ENCODE measurements at regions not wholly inside any gene's neighbourhood (a gene's known extent, or its start where the extent isn't known, plus 50 kb on each side); places are given as distances from the start of the nearest gene placed in this dataset.

DNA sequence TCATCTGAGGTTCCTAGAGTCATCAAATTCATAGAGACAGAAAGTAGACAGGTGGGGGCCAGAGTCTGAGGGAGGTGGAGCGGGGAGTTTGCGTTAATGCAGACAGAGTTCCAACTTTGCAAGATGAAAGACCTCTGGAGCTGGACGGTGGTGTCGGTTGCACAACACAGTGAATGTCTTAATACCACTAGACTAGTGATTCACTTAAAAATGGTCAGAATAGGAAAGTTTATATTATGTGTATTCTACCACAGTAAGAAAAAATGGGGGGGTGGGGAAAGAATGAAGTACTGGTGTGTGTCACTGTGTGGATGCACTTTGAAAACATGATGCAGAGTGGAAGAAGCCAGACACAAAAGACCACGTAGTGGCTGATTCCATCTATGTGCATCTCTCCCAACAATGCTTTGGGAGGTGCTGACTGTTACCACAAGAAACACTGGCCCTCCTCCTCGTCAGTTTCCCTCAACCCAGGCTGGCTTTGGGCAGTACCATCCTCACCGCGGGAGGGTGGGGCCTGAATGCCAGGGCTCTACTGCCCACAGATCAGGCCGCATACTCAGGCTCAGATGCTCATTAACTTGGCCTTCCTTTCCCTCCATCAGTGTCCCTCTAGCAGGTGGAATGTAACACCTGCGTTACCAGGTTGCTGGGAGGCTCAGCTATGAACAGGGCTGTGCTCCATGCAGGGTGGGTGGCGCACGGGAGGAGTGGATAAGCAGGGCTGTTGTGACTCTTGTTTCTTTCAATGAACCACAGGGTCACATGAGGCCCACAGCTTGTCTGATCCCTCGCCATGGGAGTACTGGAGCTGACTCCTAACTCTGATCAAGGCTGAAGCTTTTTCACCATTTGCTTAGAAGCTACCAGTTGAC lies 297.0 kb downstream of the CTTN start:
- no peaks in the 10 kb centered on the region for H3K27me3 ChIP-seq (ENCODE audit: insufficient read depth, low read length, poor library complexity)
- TF ChIP-seq, protein P1, sequence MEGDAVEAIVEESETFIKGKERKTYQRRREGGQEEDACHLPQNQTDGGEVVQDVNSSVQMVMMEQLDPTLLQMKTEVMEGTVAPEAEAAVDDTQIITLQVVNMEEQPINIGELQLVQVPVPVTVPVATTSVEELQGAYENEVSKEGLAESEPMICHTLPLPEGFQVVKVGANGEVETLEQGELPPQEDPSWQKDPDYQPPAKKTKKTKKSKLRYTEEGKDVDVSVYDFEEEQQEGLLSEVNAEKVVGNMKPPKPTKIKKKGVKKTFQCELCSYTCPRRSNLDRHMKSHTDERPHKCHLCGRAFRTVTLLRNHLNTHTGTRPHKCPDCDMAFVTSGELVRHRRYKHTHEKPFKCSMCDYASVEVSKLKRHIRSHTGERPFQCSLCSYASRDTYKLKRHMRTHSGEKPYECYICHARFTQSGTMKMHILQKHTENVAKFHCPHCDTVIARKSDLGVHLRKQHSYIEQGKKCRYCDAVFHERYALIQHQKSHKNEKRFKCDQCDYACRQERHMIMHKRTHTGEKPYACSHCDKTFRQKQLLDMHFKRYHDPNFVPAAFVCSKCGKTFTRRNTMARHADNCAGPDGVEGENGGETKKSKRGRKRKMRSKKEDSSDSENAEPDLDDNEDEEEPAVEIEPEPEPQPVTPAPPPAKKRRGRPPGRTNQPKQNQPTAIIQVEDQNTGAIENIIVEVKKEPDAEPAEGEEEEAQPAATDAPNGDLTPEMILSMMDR (IDR thresholded peaks at IDR 0.05; ENCODE audit: borderline replicate concordance, extremely low read depth, low read length, poor library complexity, severe bottlenecking): no peak
- no peak for TF ChIP-seq EZH2 (IDR thresholded peaks at IDR 0.05; ENCODE audit: borderline replicate concordance, low read depth, low read length, severe bottlenecking)
- no peak overlapping the region for H3K9ac ChIP-seq (ENCODE audit: low read depth, low read length)
- H3K27ac ChIP-seq (ENCODE audit: low read length): no peak overlapping the region
- DNase-seq: no peak
- H3K4me3 ChIP-seq (ENCODE audit: low read depth in 1 of 2, low read length in 2 of 2): no peak overlapping the region
- no peaks in the 10 kb centered on the region for H3K4me1 ChIP-seq (ENCODE audit: insufficient read depth, low read length)
- H3K79me2 ChIP-seq (ENCODE audit: insufficient read depth, low read length): no peaks in the 10 kb centered on the region
- no peak overlapping the region for H2AFZ ChIP-seq (ENCODE audit: low read depth, low read length)
- ATAC-seq (ENCODE audit: insufficient read depth, low read depth): no peak
- no peaks in the 10 kb centered on the region for H3K9me3 ChIP-seq (ENCODE audit: insufficient read depth, low read length, severe bottlenecking)
- H3K36me3 ChIP-seq (ENCODE audit: insufficient read depth, low read length): no peaks in the 10 kb centered on the region
- H3K4me2 ChIP-seq (ENCODE audit: insufficient read depth, low read length): no peak overlapping the region
- 0 out of 2 replicates have a peak, but pooled peaks cover 3% of the 10 kb centered on the region for H4K20me1 ChIP-seq (ENCODE audit: insufficient read depth, low read length)

DNA sequence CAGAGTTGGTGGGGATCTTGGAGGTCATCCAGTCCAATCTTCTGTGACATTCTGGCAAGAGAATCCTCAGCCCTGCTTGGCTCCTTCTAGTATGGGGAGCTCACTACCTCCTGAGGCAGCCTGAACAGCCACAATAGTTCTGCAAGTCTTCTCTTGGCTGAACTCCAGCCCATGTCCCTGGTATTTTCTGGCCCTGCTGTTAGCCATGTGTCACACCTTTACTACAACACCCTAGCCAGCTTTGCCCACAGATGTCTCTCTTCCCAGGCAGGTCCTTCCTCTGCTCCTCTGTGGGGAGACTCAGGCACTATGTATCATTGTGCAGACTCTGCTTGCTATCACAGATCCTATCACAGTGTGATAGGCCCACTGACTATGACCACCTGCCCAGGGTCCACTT lies 297.7 kb downstream of the CTTN start:
- Histone ChIP-seq H3K27ac (ENCODE audit: low read length) (no peak overlapping the region), H3K4me2 (ENCODE audit: insufficient read depth, low read length) (no peak overlapping the region), H3K4me1 (ENCODE audit: insufficient read depth, low read length) (no peaks in the 10 kb centered on the region), H3K27me3 (ENCODE audit: insufficient read depth, low read length, poor library complexity) (no peaks in the 10 kb centered on the region), H4K20me1 (ENCODE audit: insufficient read depth, low read length) (0 out of 2 replicates have a peak, but pooled peaks cover 3% of the 10 kb centered on the region), H3K9ac (ENCODE audit: low read depth, low read length) (no peak overlapping the region), H3K36me3 (ENCODE audit: insufficient read depth, low read length) (no peaks in the 10 kb centered on the region), H3K4me3 (ENCODE audit: low read depth in 1 of 2, low read length in 2 of 2) (no peak overlapping the region), H3K9me3 (ENCODE audit: insufficient read depth, low read length, severe bottlenecking) (no peaks in the 10 kb centered on the region), H3K79me2 (ENCODE audit: insufficient read depth, low read length) (no peaks in the 10 kb centered on the region), H2AFZ (ENCODE audit: low read depth, low read length) (no peak overlapping the region)
- TF ChIP-seq EZH2 (IDR thresholded peaks at IDR 0.05; ENCODE audit: borderline replicate concordance, low read depth, low read length, severe bottlenecking): no peak
- TF ChIP-seq, protein P1 (IDR thresholded peaks at IDR 0.05; ENCODE audit: borderline replicate concordance, extremely low read depth, low read length, poor library complexity, severe bottlenecking): no peak
- DNase-seq (no peak), ATAC-seq (ENCODE audit: insufficient read depth, low read depth) (no peak)

DNA sequence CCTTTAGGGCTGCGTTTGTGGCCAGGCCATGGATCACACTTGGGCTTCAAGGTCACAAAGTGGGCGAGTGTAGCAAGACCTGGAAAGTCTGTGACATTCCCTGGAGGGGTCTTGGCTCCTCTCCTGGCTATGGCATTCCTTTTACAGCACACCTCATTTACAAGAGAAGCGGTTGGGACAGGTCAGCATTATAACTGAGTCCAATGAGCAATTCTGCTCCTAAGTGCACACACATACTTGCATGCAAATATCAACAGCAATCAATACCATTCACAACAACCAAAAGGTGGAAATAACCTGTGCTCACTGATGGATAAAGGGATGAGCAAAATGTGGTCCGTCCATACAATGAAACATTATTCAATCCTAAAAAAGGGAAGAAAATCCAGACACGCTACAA lies 298.2 kb downstream of the CTTN start:
- no peak for DNase-seq

More for the DNA sequence above, 298.2 kb downstream of the CTTN start:
- Histone ChIP-seq H3K36me3 (ENCODE audit: insufficient read depth, low read length) (no peaks in the 10 kb centered on the region), H3K79me2 (ENCODE audit: insufficient read depth, low read length) (no peaks in the 10 kb centered on the region), H2AFZ (ENCODE audit: low read depth, low read length) (no peak overlapping the region), H3K4me2 (ENCODE audit: insufficient read depth, low read length) (no peak overlapping the region), H3K9me3 (ENCODE audit: insufficient read depth, low read length, severe bottlenecking) (no peaks in the 10 kb centered on the region), H3K27me3 (ENCODE audit: insufficient read depth, low read length, poor library complexity) (no peaks in the 10 kb centered on the region), H3K9ac (ENCODE audit: low read depth, low read length) (no peak overlapping the region), H4K20me1 (ENCODE audit: insufficient read depth, low read length) (0 out of 2 replicates have a peak, but pooled peaks cover 3% of the 10 kb centered on the region), H3K4me1 (ENCODE audit: insufficient read depth, low read length) (no peaks in the 10 kb centered on the region), H3K4me3 (ENCODE audit: low read depth in 1 of 2, low read length in 2 of 2) (no peak overlapping the region), H3K27ac (ENCODE audit: low read length) (no peak overlapping the region)
- TF ChIP-seq, protein P1 (IDR thresholded peaks at IDR 0.05; ENCODE audit: borderline replicate concordance, extremely low read depth, low read length, poor library complexity, severe bottlenecking): no peak
- no peak for TF ChIP-seq EZH2 (IDR thresholded peaks at IDR 0.05; ENCODE audit: borderline replicate concordance, low read depth, low read length, severe bottlenecking)
- no peak for ATAC-seq (ENCODE audit: insufficient read depth, low read depth)
